Gastrocnemius medialis (tissue), 4 donors: ENCODE measurements at regions not wholly inside any gene's neighbourhood (a gene's known extent, or its start where the extent isn't known, plus 50 kb on each side); places are given as distances from the start of the nearest gene placed in this dataset.

Source experiments
- ATAC-seq, 2 donors: fragments of 150-250 bp; one replicate each; pipeline ENCODE4 v1.9.1; 2016
- DNase-seq, 2 donors: peaks; one replicate each; pipeline ENCODE4 v3.0.0-alpha.2; 2019
- H3K27ac ChIP-seq, 4 donors: fragments of 200-600 bp; sonication (generic); 1 replicate in 1 of 4; 2 replicates in 3 of 4; pipeline ENCODE4 v1.5.1; 2016 to 2018; ENCODE audit warnings: mild to moderate bottlenecking in 2 of 4, moderate library complexity in 1 of 4
- H3K27me3 ChIP-seq, 3 donors: fragments of 200-600 bp; sonication (generic) in 2 of 3; 1 replicate in 1 of 3; 2 replicates in 2 of 3; pipeline versions ENCODE4 v1.5.1 to v1.6.0; 2016 to 2019; ENCODE audit warnings: mild to moderate bottlenecking in 1 of 3, moderate library complexity in 1 of 3
- H3K36me3 ChIP-seq, 2 donors: fragments of 200-600 bp; sonication (generic) in 1 of 2; one replicate each; pipeline ENCODE4 v1.5.1; 2017 to 2018
- H3K4me1 ChIP-seq, 2 donors: fragments of 200-600 bp; sonication (generic) in 1 of 2; one replicate each; pipeline ENCODE4 v1.5.1; 2016 to 2017; ENCODE audit warnings: mild to moderate bottlenecking in 2 of 2
- H3K4me3 ChIP-seq, 4 donors: fragments of 200-600 bp; sonication (generic) in 3 of 4; 1 replicate in 1 of 4; 2 replicates in 3 of 4; pipeline ENCODE4 v1.5.1; 2016 to 2019; ENCODE audit warnings: mild to moderate bottlenecking in 2 of 4
- H3K9me3 ChIP-seq, 3 donors: fragments of 200-600 bp; sonication (generic) in 2 of 3; 1 replicate in 1 of 3; 2 replicates in 2 of 3; pipeline ENCODE4 v1.5.1; 2016 to 2019
- CTCF ChIP-seq, 5 experiments: fragments of 450-650 bp in 3 of 5; fragments of 200-600 bp in 2 of 5; sonication (generic) in 2 of 5; IDR thresholded peaks in 4 of 5; conservative IDR thresholded peaks in 1 of 5; 1 replicate in 4 of 5; 2 replicates in 1 of 5; pipeline ENCODE4 v1.5.1; 2016 to 2019; ENCODE audit warnings: antibody characterized with exemption in 5 of 5, mild to moderate bottlenecking in 3 of 5, moderate library complexity in 3 of 5
- POLR2A ChIP-seq, 2 donors: fragments of 450-650 bp; IDR thresholded peaks; one replicate each; pipeline ENCODE4 v1.6.1; 2017; ENCODE audit warnings: antibody characterized with exemption in 2 of 2, mild to moderate bottlenecking in 2 of 2, moderate library complexity in 2 of 2
- in situ Hi-C, 4 donors: fragments of 200-750 bp; cut with MboI; loops; one replicate each; pipeline versions ENCODE4 v1.15.0 to v1.8.0; 2017; ENCODE audit warnings: low sequenced_read_pairs in 4 of 4
- intact Hi-C: fragments of 100-400 bp; cut with DNase I; formaldehyde crosslinking; loops from one replicate; pipeline ENCODE4 v1.15.1; 2023; ENCODE audit warnings: low total_unique reads

- Histone ChIP-seq H3K4me1 (no peaks in the 10 kb centered on the region), H3K36me3 (no peaks in the 10 kb centered on the region), H3K27me3 (no peaks in the 10 kb centered on the region), H3K9me3 (no peaks in the 10 kb centered on the region), H3K4me3 (no peak overlapping the region), H3K27ac (no peak overlapping the region)
- DNase-seq (no peak), ATAC-seq (no peak)
- TF ChIP-seq POLR2A (IDR thresholded peaks at IDR 0.05) (no peak), CTCF (IDR thresholded peaks at IDR 0.05 in 4 of 5, conservative IDR thresholded peaks at IDR 0.05 in 1 of 5) (no peak)
- intact Hi-C loops (no loop called here), in situ Hi-C loops (no loop called here)
These were observed 521.6 kb downstream of the TRHDE start for GRCh38 chr12:72793796-72794195.

- Histone ChIP-seq H3K27ac (no peak overlapping the region), H3K36me3 (no peaks in the 10 kb centered on the region), H3K4me1 (no peaks in the 10 kb centered on the region), H3K9me3 (no peaks in the 10 kb centered on the region), H3K4me3 (no peak overlapping the region), H3K27me3 (no peaks in the 10 kb centered on the region)
- intact Hi-C loops (no loop called here), in situ Hi-C loops (loop anchor here in 1 of 4 donors (25.0 kb wide), 1 partner anchor 97 kb away; no protein-coding TSS in a partner anchor)
- TF ChIP-seq POLR2A (IDR thresholded peaks at IDR 0.05) (no peak), CTCF (IDR thresholded peaks at IDR 0.05 in 4 of 5, conservative IDR thresholded peaks at IDR 0.05 in 1 of 5) (no peak)
- ATAC-seq (no peak), DNase-seq (no peak)
These were observed 543.3 kb downstream of the TRHDE start for GRCh38 chr12:72815421-72815820.

GRCh38 chr12:72828662-72829324 is 556.6 kb downstream of the TRHDE start:
- ATAC-seq = no peak
- TF ChIP-seq CTCF (IDR thresholded peaks at IDR 0.05 in 4 of 5, conservative IDR thresholded peaks at IDR 0.05 in 1 of 5) (no peak), POLR2A (IDR thresholded peaks at IDR 0.05) (no peak)
- intact Hi-C loops = no loop called here
- H3K9me3 ChIP-seq = no peaks in the 10 kb centered on the region
- no peak overlapping the region for H3K27ac ChIP-seq
- H3K4me1 ChIP-seq = no peaks in the 10 kb centered on the region
- in situ Hi-C loops = no loop called here
- no peaks in the 10 kb centered on the region for H3K27me3 ChIP-seq
- no peak overlapping the region for H3K4me3 ChIP-seq
- DNase-seq = no peak
- H3K36me3 ChIP-seq = no peaks in the 10 kb centered on the region

GRCh38 chr12:72829838-72830237 is 557.7 kb downstream of the TRHDE start:
- H3K36me3 ChIP-seq = no peaks in the 10 kb centered on the region
- intact Hi-C loops = no loop called here
- no peak overlapping the region for H3K27ac ChIP-seq
- no peaks in the 10 kb centered on the region for H3K27me3 ChIP-seq
- H3K4me1 ChIP-seq = no peaks in the 10 kb centered on the region
- DNase-seq (no peak), ATAC-seq (no peak)
- TF ChIP-seq POLR2A (IDR thresholded peaks at IDR 0.05) (no peak), CTCF (IDR thresholded peaks at IDR 0.05 in 4 of 5, conservative IDR thresholded peaks at IDR 0.05 in 1 of 5) (no peak)
- no peak overlapping the region for H3K4me3 ChIP-seq
- in situ Hi-C loops = no loop called here
- no peaks in the 10 kb centered on the region for H3K9me3 ChIP-seq

GRCh38 chr12:72832024-72832423 is 559.9 kb downstream of the TRHDE start:
- DNase-seq (no peak), ATAC-seq (peak in 1 of 2 donors; percentile 33)
- Histone ChIP-seq H3K27me3 (no peaks in the 10 kb centered on the region), H3K36me3 (no peaks in the 10 kb centered on the region), H3K4me1 (no peaks in the 10 kb centered on the region), H3K27ac (no peak overlapping the region), H3K9me3 (no peaks in the 10 kb centered on the region), H3K4me3 (no peak overlapping the region)
- in situ Hi-C loops (no loop called here), intact Hi-C loops (no loop called here)
- TF ChIP-seq CTCF (IDR thresholded peaks at IDR 0.05 in 4 of 5, conservative IDR thresholded peaks at IDR 0.05 in 1 of 5) = no peak
- no peak for TF ChIP-seq POLR2A (IDR thresholded peaks at IDR 0.05)
